Right ventricle myocardium superior (tissue), 1 donor: ENCODE measurements at regions not wholly inside any gene's neighbourhood (a gene's known extent, or its start where the extent isn't known, plus 50 kb on each side); places are given as distances from the start of the nearest gene placed in this dataset.
"Not testable (repeated sequence)": the region's sequence is repeated elsewhere in the genome, so short reads cannot be mapped to it uniquely, and the experiment has no call there.

ENCODE experiments used
- ATAC-seq: fragments of 200-7000 bp; cut with Tn5 transposase; one replicate; pipeline ENCODE4 v1.9.1; 2020; ENCODE audit warnings: mild to moderate bottlenecking; ENCODE audit not compliant: poor library complexity
- DNase-seq: peaks from one replicate; pipeline ENCODE4 v3.0.0-alpha.2; 2020
- intact Hi-C: fragments of 100-400 bp; cut with DNase I; formaldehyde crosslinking; loops from one replicate; pipeline ENCODE4 v1.11.2; 2022
- donor health status: DM: no; HTN: yes; CAD: no; lungs with severe emphysema.

GRCh38 chr13:58298556-58299135 lies 667.1 kb downstream of the PCDH17 start:
- DNase-seq (no peak), ATAC-seq (no peak)
- intact Hi-C loops: no loop called here

- intact Hi-C loops: no loop called here
- DNase-seq (no peak), ATAC-seq (no peak)
Observed at GRCh38 chr13:58300224-58300623, 668.7 kb downstream of the PCDH17 start.

- ATAC-seq (no peak), DNase-seq (no peak)
- intact Hi-C loops: no loop called here
Observed at GRCh38 chr13:58300974-58301681, 669.6 kb downstream of the PCDH17 start.

- intact Hi-C loops: no loop called here
- DNase-seq (no peak), ATAC-seq (no peak)
Observed at GRCh38 chr13:58302349-58302748, 670.8 kb downstream of the PCDH17 start.

- intact Hi-C loops: no loop called here
- ATAC-seq (no peak), DNase-seq (no peak)
Observed at GRCh38 chr13:58306062-58306461, 674.5 kb downstream of the PCDH17 start.

- no peak for ATAC-seq
- intact Hi-C loops: no loop called here
- DNase-seq: no peak
Observed at GRCh38 chr13:58313219-58313618, 681.7 kb downstream of the PCDH17 start.

GRCh38 chr13:58318495-58319167 lies 687.1 kb downstream of the PCDH17 start:
- ATAC-seq (no peak), DNase-seq (no peak)
- intact Hi-C loops: no loop called here

GRCh38 chr13:58324161-58324560 lies 692.6 kb downstream of the PCDH17 start:
- ATAC-seq: no peak
- intact Hi-C loops: no loop called here

GRCh38 chr13:58329746-58330145 lies 698.2 kb downstream of the PCDH17 start:
- intact Hi-C loops: no loop called here
- ATAC-seq: no peak

More at GRCh38 chr13:58324161-58324560, 692.6 kb downstream of the PCDH17 start:
- DNase-seq: no peak

GRCh38 chr13:58340895-58341294 lies 709.4 kb downstream of the PCDH17 start:
- ATAC-seq (no peak), DNase-seq (no peak)
- intact Hi-C loops: no loop called here

More at GRCh38 chr13:58329746-58330145, 698.2 kb downstream of the PCDH17 start:
- DNase-seq: no peak

GRCh38 chr13:58341318-58341717 lies 709.8 kb downstream of the PCDH17 start:
- ATAC-seq (no peak), DNase-seq (no peak)
- intact Hi-C loops: no loop called here

- ATAC-seq (no peak), DNase-seq (no peak)
- intact Hi-C loops: no loop called here
Observed at GRCh38 chr13:58343076-58343475, 711.5 kb downstream of the PCDH17 start.

GRCh38 chr13:58352100-58352499 lies 720.6 kb downstream of the PCDH17 start:
- intact Hi-C loops, DNase-seq, ATAC-seq: not testable (repeated sequence)

GRCh38 chr13:58369936-58370335 lies 738.4 kb downstream of the PCDH17 start:
- DNase-seq (no peak), ATAC-seq (no peak)
- intact Hi-C loops: no loop called here

- no peak for ATAC-seq
- no peak for DNase-seq
- intact Hi-C loops: no loop called here
Observed at GRCh38 chr13:58376349-58376748, 744.8 kb downstream of the PCDH17 start.

GRCh38 chr13:58376775-58377174 lies 745.2 kb downstream of the PCDH17 start:
- intact Hi-C loops: no loop called here
- ATAC-seq (no peak), DNase-seq (no peak)

GRCh38 chr13:58379221-58379620 lies 747.7 kb downstream of the PCDH17 start:
- intact Hi-C loops: no loop called here
- no peak for ATAC-seq
- no peak for DNase-seq

GRCh38 chr13:58385336-58385735 lies 753.8 kb downstream of the PCDH17 start:
- DNase-seq, ATAC-seq, intact Hi-C loops: not testable (repeated sequence)

- DNase-seq (peak; percentile 74), ATAC-seq (peak; percentile 93)
Observed at GRCh38 chr13:58397596-58398387, 766.2 kb downstream of the PCDH17 start.

More at GRCh38 chr13:58397596-58398387, 766.2 kb downstream of the PCDH17 start:
- intact Hi-C loops: no loop called here
